GM23338 (cell line): ENCODE measurements at regions not wholly inside any gene's neighbourhood (a gene's known extent, or its start where the extent isn't known, plus 50 kb on each side); places are given as distances from the start of the nearest gene placed in this dataset.

Experiments
- ATAC-seq: fragments of 200-7000 bp; cut with Tn5 transposase; 3 replicates; pipeline ENCODE4 v1.9.1; 2020
- DNase-seq: peaks from one replicate; pipeline ENCODE4 v3.0.0-alpha.2; 2015; ENCODE audit warnings: low spot score
- H2AFZ ChIP-seq: fragments of 200-600 bp; sonication (generic); 2 replicates; pipeline ENCODE4 v1.8.0; 2016; ENCODE audit warnings: antibody characterized with exemption, mild to moderate bottlenecking, moderate library complexity
- H3F3A ChIP-seq: fragments of 200-600 bp; sonication (generic); replicated peaks from 2 replicates; pipeline ENCODE4 v1.8.0; 2017; ENCODE audit warnings: antibody characterized with exemption, mixed run types, low read depth
- H3K27ac ChIP-seq: fragments of 200-600 bp; sonication (generic); 2 replicates; pipeline ENCODE4 v1.6.1; 2016; ENCODE audit warnings: low read depth
- H3K27me3 ChIP-seq: fragments of 200-600 bp; sonication (generic); 2 replicates; pipeline ENCODE4 v1.8.0; 2016; ENCODE audit warnings: mild to moderate bottlenecking, mixed run types, moderate library complexity; ENCODE audit not compliant: insufficient read depth
- H3K36me3 ChIP-seq: fragments of 200-600 bp; sonication (generic); 2 replicates; pipeline ENCODE4 v1.8.0; 2016; ENCODE audit warnings: mild to moderate bottlenecking; ENCODE audit not compliant: insufficient read depth
- H3K4me1 ChIP-seq: fragments of 200-600 bp; sonication (generic); 2 replicates; pipeline ENCODE4 v1.8.0; 2016; ENCODE audit warnings: mild to moderate bottlenecking, moderate library complexity; ENCODE audit not compliant: insufficient read depth
- H3K4me2 ChIP-seq: fragments of 200-600 bp; sonication (generic); 2 replicates; pipeline ENCODE4 v1.7.1; 2017; ENCODE audit warnings: mixed run types
- H3K4me3 ChIP-seq: fragments of 200-600 bp; sonication (generic); 2 replicates; pipeline ENCODE4 v1.6.1; 2016; ENCODE audit warnings: mixed run types
- H3K79me2 ChIP-seq: fragments of 200-600 bp; sonication (generic); replicated peaks from 2 replicates; pipeline ENCODE4 v1.8.0; 2017; ENCODE audit warnings: mild to moderate bottlenecking; ENCODE audit not compliant: insufficient read depth
- H3K9me2 ChIP-seq: fragments of 200-600 bp; sonication (generic); 2 replicates; pipeline ENCODE4 v1.8.0; 2017; ENCODE audit not compliant: insufficient read depth
- H4K20me1 ChIP-seq: fragments of 200-600 bp; sonication (generic); replicated peaks from 2 replicates; pipeline ENCODE4 v1.8.0; 2017; ENCODE audit warnings: mild to moderate bottlenecking; ENCODE audit not compliant: insufficient read depth
- H3K27ac Mint-ChIP-seq: 2 replicates; pipeline ENCODE4 v1.8.0; 2020; ENCODE audit warnings: inconsistent platforms, mild to moderate bottlenecking, moderate library complexity, mixed read lengths
- H3K27me3 Mint-ChIP-seq: 3 replicates; pipeline ENCODE4 v1.8.0; 2022; ENCODE audit warnings: low read depth, mild to moderate bottlenecking, moderate library complexity, mixed read lengths, inconsistent platforms; ENCODE audit not compliant: insufficient read depth, poor library complexity
- H3K36me3 Mint-ChIP-seq: 3 replicates; pipeline ENCODE4 v1.8.0; 2021; ENCODE audit warnings: low read depth, mild to moderate bottlenecking, inconsistent platforms, moderate library complexity, mixed read lengths
- H3K4me1 Mint-ChIP-seq: 3 replicates; pipeline ENCODE4 v1.8.0; 2020; ENCODE audit warnings: mild to moderate bottlenecking, inconsistent platforms, mixed read lengths
- H3K4me3 Mint-ChIP-seq: 3 replicates; pipeline ENCODE4 v1.8.0; 2021; ENCODE audit warnings: moderate library complexity, mild to moderate bottlenecking, inconsistent platforms, mixed read lengths
- H3K9me3 Mint-ChIP-seq: 3 replicates; pipeline ENCODE4 v1.8.0; 2020; ENCODE audit warnings: moderate library complexity, mild to moderate bottlenecking, inconsistent platforms, mixed read lengths
- CREB1 ChIP-seq: fragments of 250-450 bp; sonication (Bioruptor Pico); IDR thresholded peaks from 2 replicates; pipeline ENCODE4 v1.5.0; 2020; ENCODE audit warnings: low read depth, mild to moderate bottlenecking, moderate library complexity
- JUNB ChIP-seq: IDR thresholded peaks from one replicate; pipeline ENCODE4 v1.6.1; 2016; ENCODE audit warnings: antibody characterized with exemption; ENCODE audit not compliant: unreplicated experiment
- NANOG ChIP-seq: IDR thresholded peaks from 2 replicates; pipeline ENCODE4 v1.6.1; 2016; ENCODE audit warnings: antibody characterized with exemption, borderline replicate concordance
- POLR2AphosphoS5 ChIP-seq: IDR thresholded peaks from 2 replicates; pipeline ENCODE4 v1.6.1; 2016; ENCODE audit warnings: antibody characterized with exemption, low read depth
- STAT1 ChIP-seq: IDR thresholded peaks from one replicate; pipeline ENCODE4 v1.6.1; 2016; ENCODE audit warnings: antibody characterized with exemption; ENCODE audit not compliant: unreplicated experiment
- ZNF331 ChIP-seq: fragments of 250-450 bp; sonication (Bioruptor Pico); IDR thresholded peaks from 2 replicates; pipeline ENCODE4 v1.5.0; 2020; ENCODE audit warnings: low read depth, mild to moderate bottlenecking, moderate library complexity
- ZNF462 ChIP-seq: fragments of 250-450 bp; sonication (Bioruptor Pico); IDR thresholded peaks from 2 replicates; pipeline ENCODE4 v1.5.0; 2020; ENCODE audit warnings: mild to moderate bottlenecking, moderate library complexity
- TF ChIP-seq, protein P1 (sequence below), 2 experiments: fragments of 200-600 bp in 1 of 2; sonication (generic) in 1 of 2; conservative IDR thresholded peaks; 2 replicates each; pipeline versions ENCODE4 v1.5.1 to v1.6.1; 2016 to 2017; ENCODE audit warnings: antibody characterized with exemption in 2 of 2, low read depth in 2 of 2, mild to moderate bottlenecking in 2 of 2, moderate library complexity in 1 of 2
- TF ChIP-seq, protein P2 (sequence below): IDR thresholded peaks from 2 replicates; pipeline ENCODE4 v1.6.1; 2016; ENCODE audit warnings: antibody characterized with exemption
- TF ChIP-seq, protein P3 (sequence below): IDR thresholded peaks from one replicate; pipeline ENCODE4 v1.6.1; 2018; ENCODE audit warnings: antibody characterized with exemption; ENCODE audit not compliant: unreplicated experiment

GRCh38 chr1:166588741-166589140 lies 250.5 kb upstream of the POGK start:
- Mint-ChIP-seq H3K4me1 (no peaks in the 10 kb centered on the region), H3K9me3 (no peaks in the 10 kb centered on the region), H3K27me3 (peaks cover 9% of the 10 kb centered on the region), H3K36me3 (no peaks in the 10 kb centered on the region), H3K4me3 (no peak overlapping the region), H3K27ac (no peak overlapping the region)
- no peak overlapping the region for H2AFZ ChIP-seq
- no peaks in the 10 kb centered on the region for H4K20me1 ChIP-seq
- DNase-seq (no peak), ATAC-seq (no peak)
- no peaks in the 10 kb centered on the region for H3K4me1 ChIP-seq
- no peaks in the 10 kb centered on the region for H3K36me3 ChIP-seq
- H3K4me2 ChIP-seq: no peak overlapping the region
- no peaks in the 10 kb centered on the region for H3K79me2 ChIP-seq
- H3K27ac ChIP-seq: no peak overlapping the region
- no peaks in the 10 kb centered on the region for H3F3A ChIP-seq
- no peak overlapping the region for H3K4me3 ChIP-seq
- H3K9me2 ChIP-seq: no peaks in the 10 kb centered on the region
- TF ChIP-seq, protein P1, sequence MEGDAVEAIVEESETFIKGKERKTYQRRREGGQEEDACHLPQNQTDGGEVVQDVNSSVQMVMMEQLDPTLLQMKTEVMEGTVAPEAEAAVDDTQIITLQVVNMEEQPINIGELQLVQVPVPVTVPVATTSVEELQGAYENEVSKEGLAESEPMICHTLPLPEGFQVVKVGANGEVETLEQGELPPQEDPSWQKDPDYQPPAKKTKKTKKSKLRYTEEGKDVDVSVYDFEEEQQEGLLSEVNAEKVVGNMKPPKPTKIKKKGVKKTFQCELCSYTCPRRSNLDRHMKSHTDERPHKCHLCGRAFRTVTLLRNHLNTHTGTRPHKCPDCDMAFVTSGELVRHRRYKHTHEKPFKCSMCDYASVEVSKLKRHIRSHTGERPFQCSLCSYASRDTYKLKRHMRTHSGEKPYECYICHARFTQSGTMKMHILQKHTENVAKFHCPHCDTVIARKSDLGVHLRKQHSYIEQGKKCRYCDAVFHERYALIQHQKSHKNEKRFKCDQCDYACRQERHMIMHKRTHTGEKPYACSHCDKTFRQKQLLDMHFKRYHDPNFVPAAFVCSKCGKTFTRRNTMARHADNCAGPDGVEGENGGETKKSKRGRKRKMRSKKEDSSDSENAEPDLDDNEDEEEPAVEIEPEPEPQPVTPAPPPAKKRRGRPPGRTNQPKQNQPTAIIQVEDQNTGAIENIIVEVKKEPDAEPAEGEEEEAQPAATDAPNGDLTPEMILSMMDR (conservative IDR thresholded peaks at IDR 0.05; ENCODE audit: low read depth in 2 of 2): no peak
- TF ChIP-seq POLR2AphosphoS5 (no peak), ZNF462 (CRISPR knock-in tag) (no peak), STAT1 (no peak), JUNB (no peak), ZNF331 (CRISPR knock-in tag) (no peak), CREB1 (no peak), NANOG (no peak)
- TF ChIP-seq, protein P2, sequence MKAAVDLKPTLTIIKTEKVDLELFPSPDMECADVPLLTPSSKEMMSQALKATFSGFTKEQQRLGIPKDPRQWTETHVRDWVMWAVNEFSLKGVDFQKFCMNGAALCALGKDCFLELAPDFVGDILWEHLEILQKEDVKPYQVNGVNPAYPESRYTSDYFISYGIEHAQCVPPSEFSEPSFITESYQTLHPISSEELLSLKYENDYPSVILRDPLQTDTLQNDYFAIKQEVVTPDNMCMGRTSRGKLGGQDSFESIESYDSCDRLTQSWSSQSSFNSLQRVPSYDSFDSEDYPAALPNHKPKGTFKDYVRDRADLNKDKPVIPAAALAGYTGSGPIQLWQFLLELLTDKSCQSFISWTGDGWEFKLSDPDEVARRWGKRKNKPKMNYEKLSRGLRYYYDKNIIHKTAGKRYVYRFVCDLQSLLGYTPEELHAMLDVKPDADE: no peak
- TF ChIP-seq, protein P3, sequence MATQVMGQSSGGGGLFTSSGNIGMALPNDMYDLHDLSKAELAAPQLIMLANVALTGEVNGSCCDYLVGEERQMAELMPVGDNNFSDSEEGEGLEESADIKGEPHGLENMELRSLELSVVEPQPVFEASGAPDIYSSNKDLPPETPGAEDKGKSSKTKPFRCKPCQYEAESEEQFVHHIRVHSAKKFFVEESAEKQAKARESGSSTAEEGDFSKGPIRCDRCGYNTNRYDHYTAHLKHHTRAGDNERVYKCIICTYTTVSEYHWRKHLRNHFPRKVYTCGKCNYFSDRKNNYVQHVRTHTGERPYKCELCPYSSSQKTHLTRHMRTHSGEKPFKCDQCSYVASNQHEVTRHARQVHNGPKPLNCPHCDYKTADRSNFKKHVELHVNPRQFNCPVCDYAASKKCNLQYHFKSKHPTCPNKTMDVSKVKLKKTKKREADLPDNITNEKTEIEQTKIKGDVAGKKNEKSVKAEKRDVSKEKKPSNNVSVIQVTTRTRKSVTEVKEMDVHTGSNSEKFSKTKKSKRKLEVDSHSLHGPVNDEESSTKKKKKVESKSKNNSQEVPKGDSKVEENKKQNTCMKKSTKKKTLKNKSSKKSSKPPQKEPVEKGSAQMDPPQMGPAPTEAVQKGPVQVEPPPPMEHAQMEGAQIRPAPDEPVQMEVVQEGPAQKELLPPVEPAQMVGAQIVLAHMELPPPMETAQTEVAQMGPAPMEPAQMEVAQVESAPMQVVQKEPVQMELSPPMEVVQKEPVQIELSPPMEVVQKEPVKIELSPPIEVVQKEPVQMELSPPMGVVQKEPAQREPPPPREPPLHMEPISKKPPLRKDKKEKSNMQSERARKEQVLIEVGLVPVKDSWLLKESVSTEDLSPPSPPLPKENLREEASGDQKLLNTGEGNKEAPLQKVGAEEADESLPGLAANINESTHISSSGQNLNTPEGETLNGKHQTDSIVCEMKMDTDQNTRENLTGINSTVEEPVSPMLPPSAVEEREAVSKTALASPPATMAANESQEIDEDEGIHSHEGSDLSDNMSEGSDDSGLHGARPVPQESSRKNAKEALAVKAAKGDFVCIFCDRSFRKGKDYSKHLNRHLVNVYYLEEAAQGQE: no peak
- H3K27me3 ChIP-seq: no peaks in the 10 kb centered on the region
